ENCODE measurements at regions not wholly inside any gene's neighbourhood (a gene's known extent, or its start where the extent isn't known, plus 50 kb on each side); places are given as distances from the start of the nearest gene placed in this dataset.

DNA sequence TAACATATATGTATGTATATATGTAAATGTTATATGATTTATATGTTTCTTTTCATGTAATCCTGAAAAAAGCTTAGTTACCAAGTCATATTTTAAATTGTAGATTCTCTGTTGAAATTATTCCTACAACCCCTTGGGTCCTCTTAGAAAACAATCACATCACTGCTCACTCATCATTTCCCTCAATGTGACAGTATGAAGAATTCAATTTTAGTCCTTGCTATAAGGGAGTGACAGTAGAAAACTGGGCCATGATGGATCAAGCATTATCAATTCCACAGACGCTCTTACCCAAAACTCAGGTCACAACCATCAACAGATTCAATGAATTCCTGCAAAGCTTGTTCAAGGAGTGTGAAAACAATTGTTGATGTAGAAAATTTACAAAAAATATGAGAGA is 1389.5 kb upstream of the ACVR2A start:
- TF ChIP-seq CTCF (IDR thresholded peaks at IDR 0.05), result no peak
- no peak for TF ChIP-seq POLR2A (IDR thresholded peaks at IDR 0.05)

All from suprapubic skin (tissue), 3 donors.